ENCODE measurements at regions not wholly inside any gene's neighbourhood (a gene's known extent, or its start where the extent isn't known, plus 50 kb on each side); places are given as distances from the start of the nearest gene placed in this dataset.
"Not testable (repeated sequence)": the region's sequence is repeated elsewhere in the genome, so short reads cannot be mapped to it uniquely, and the experiment has no call there.

- no peak for FAIRE-seq
- no peak for DNase-seq (ENCODE audit: low spot score in 2 of 2)
Observed at GRCh38 chr6:145093226-145093625, 642.1 kb downstream of the EPM2A start.

- FAIRE-seq: no peak
Observed at GRCh38 chr6:145096846-145097245, 638.5 kb downstream of the EPM2A start.

DNA sequence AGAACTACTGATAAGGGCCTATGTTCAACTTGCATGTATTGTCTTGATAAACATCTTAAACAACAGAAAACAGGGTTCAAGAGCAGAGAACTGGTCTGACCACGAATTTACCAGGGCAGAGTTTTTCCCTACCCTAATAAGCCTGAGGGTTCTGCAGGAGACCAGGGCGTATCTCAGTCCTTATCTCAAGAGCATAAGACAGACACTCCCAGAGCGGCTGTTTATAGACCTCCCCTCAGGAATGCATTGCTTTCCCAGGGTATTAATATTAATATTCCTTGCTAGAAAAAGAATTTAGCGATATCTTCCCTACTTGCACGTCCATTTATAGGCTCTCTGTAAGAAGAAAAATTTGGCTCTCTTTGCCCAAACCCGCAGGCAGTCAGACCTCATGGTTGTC is 637.2 kb downstream of the EPM2A start:
- not testable (repeated sequence) for FAIRE-seq; DNase-seq (ENCODE audit: low spot score in 2 of 2)

More at GRCh38 chr6:145096846-145097245, 638.5 kb downstream of the EPM2A start:
- no peak for DNase-seq (ENCODE audit: low spot score in 2 of 2)

DNA sequence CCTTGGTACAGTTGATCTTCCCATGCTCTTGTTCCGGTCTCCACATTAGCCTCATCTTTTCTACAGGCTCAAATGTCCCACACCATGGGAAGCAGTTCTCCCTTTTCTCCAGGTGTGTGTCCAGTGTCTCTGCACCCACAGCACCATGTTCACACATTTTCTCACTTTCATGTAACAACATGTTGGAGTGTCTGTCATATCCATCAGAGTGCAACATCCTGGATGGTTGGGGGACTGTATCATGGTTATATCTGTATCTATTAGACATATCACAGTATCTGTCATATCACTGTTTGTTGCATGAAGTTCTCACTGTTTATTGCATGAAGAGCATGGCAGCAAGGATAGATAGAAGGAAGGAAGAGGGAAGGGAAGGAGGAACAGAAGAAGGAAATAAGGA is 635.6 kb downstream of the EPM2A start:
- FAIRE-seq (no peak), DNase-seq (ENCODE audit: low spot score in 2 of 2) (no peak)

GRCh38 chr6:145110109-145110508 is 625.2 kb downstream of the EPM2A start:
- no peak for FAIRE-seq
- DNase-seq (ENCODE audit: low spot score in 2 of 2): no peak

DNA sequence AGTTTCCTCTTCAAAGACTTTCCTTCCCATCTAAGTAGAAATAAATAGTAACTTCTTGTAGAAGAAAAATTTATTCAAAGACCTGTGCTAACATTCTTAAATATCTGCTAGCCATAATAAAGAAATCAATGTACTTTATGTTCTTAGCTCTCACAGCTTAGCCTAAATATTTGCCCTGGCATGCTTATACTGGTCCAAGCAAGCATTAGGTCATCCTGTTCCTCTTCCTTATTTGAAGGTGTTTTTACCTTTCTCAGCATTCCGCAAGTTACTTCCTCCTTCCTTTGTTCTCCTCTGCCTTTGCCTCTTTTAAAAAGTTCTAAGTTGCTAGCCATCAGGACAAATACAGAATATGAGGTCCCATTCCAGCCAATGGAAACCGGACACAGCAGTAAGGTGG is 623.9 kb downstream of the EPM2A start:
- DNase-seq (ENCODE audit: low spot score in 2 of 2); FAIRE-seq: not testable (repeated sequence)

- no peak for DNase-seq (ENCODE audit: low spot score in 2 of 2)
- FAIRE-seq: no peak
Observed at GRCh38 chr6:145112711-145113148, 622.6 kb downstream of the EPM2A start.

- no peak for DNase-seq (ENCODE audit: low spot score in 2 of 2)
- no peak for FAIRE-seq
Observed at GRCh38 chr6:145115638-145116037, 619.7 kb downstream of the EPM2A start.

DNA sequence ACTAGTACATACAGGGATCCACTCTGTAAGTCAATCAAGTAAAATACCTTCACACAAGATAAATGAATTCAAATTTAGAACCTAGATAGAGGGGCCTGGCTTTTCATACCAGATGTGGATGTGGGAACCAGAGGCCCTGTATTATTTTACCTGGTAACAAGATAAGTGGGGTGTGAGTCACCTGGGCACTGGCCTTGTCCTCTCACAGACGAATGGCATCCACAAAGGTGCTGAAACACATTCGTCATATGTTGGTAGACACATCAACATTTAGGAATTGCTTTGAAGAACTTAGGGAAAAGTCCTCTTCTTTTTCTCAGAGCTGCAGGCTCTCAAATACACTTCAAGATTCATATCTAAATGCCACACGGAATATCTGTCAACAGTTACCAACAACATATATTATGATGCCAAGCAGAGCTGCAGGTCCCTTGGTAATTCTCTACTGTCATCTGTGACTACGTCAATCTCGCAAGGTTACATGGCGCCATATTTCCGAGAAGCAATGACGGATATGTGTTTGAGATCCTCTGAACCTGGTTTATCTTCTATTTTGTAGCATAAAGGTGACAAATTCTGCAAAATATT is 618.6 kb downstream of the EPM2A start:
- FAIRE-seq (no peak), DNase-seq (ENCODE audit: low spot score in 2 of 2) (no peak)

GRCh38 chr6:145118224-145118623 is 617.1 kb downstream of the EPM2A start:
- no peak for FAIRE-seq
- DNase-seq (ENCODE audit: low spot score in 2 of 2): no peak

- no peak for FAIRE-seq
- DNase-seq (ENCODE audit: low spot score in 2 of 2): no peak
Observed at GRCh38 chr6:145119081-145119480, 616.2 kb downstream of the EPM2A start.

DNA sequence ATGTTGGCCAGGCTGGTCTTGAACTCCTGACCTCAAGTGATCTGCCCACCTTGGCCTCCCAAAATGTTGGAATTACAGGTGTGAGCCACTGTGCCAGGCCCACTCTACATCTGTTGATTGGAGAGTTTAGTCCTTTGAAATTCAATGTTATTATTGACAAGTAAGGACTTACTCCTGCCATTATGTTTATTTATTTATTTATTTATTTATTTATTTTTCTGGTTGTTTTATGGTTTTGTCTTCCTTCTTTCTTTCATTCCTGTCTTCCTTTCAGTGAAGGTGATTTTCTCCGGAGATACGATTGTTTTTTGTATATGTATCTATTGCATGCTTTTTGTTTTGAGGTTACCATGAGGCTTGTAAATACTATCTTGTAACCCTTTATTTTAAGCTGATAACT is 602.6 kb downstream of the EPM2A start:
- DNase-seq (ENCODE audit: low spot score in 2 of 2) (no peak), FAIRE-seq (no peak)

- DNase-seq (ENCODE audit: low spot score in 2 of 2): no peak
- no peak for FAIRE-seq
Observed at GRCh38 chr6:145135702-145136101, 599.6 kb downstream of the EPM2A start.

GRCh38 chr6:145137425-145137824 is 597.9 kb downstream of the EPM2A start:
- FAIRE-seq (no peak), DNase-seq (ENCODE audit: low spot score in 2 of 2) (no peak)

- no peak for DNase-seq (ENCODE audit: low spot score in 2 of 2)
- no peak for FAIRE-seq
Observed at GRCh38 chr6:145138469-145139139, 596.7 kb downstream of the EPM2A start.

GRCh38 chr6:145139140-145139850 is 596.0 kb downstream of the EPM2A start:
- no peak for FAIRE-seq
- no peak for DNase-seq (ENCODE audit: low spot score in 2 of 2)

DNA sequence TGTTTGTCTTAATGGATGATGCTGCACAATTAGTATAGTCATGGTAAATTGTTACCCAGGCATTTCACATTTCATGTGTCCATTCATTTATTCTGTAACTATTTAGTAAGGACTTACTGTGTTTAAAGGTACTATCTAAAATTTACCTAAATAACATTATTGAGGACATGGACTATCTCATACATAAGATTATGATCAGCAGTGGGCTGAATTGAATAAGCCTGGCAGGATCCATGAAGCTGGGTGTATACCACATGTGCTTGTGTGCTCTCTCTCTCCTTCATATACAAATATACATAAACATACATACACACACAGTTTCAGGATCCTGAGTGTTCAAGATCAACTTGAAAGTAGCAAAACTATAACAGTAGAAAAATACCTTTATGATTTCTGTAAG is 595.4 kb downstream of the EPM2A start:
- FAIRE-seq (no peak), DNase-seq (ENCODE audit: low spot score in 2 of 2) (no peak)

- DNase-seq (ENCODE audit: low spot score in 2 of 2) (no peak), FAIRE-seq (no peak)
Observed at GRCh38 chr6:145141572-145141971, 593.7 kb downstream of the EPM2A start.

DNA sequence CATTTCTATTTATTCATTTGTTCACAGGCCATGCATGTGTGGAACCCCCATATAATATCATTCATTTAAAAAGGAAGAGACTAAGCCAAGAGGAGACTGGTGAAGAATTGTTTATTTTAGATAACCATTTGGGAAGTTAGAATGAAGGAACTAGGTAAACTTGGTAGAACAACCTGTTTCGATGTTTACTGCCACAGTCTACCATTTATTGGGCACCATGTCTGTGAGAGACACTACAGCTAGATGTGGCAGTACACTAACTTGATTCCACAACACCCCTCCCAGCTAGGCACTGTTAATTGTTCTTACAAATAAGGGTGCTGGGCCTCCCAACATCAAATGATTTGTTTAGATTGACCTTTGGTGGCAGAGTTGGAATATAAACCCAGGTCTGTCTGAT is 592.4 kb downstream of the EPM2A start:
- DNase-seq (ENCODE audit: low spot score in 2 of 2): no peak
- FAIRE-seq: no peak

DNA sequence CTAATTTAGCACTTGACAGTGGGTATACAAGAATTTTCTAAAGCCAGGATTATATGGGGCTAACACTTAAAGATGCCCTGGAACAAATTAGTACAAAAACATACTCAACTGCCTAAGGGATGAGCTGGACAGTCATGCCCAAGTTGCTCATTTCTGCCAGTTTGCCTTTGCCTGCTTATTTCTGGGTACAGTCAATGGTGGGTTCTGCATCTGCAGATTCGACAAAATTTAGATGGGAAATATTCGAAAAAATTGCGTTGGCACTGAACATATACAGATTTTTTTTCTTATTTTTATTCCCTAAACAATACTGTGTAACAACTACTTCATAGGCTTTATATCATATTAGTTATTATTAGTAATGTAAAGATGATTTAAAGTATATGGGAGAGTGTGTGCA is 591.9 kb downstream of the EPM2A start:
- no peak for DNase-seq (ENCODE audit: low spot score in 2 of 2)
- FAIRE-seq: no peak

DNA sequence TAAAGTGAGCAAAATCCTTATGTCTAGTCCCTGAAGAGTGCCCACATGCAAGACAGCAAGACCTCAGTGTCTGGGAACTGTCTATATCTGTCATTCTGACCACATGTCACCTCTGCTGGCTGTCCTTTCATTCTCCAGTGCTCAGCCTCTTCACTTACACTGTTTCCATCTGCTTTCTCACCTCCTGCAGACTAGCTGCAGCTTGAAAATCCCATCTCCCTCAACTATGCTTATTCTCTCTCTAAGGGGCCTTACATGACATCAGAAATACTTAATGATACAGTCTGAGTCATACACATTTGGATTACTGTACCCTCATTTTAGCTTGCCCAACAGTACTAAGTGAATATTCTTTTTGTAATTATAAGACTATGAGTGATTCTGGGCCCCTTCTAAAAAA is 587.8 kb downstream of the EPM2A start:
- FAIRE-seq: no peak
- DNase-seq (ENCODE audit: low spot score in 2 of 2): no peak
